ENCODE measurements at regions not wholly inside any gene's neighbourhood (a gene's known extent, or its start where the extent isn't known, plus 50 kb on each side); places are given as distances from the start of the nearest gene placed in this dataset.

DNA sequence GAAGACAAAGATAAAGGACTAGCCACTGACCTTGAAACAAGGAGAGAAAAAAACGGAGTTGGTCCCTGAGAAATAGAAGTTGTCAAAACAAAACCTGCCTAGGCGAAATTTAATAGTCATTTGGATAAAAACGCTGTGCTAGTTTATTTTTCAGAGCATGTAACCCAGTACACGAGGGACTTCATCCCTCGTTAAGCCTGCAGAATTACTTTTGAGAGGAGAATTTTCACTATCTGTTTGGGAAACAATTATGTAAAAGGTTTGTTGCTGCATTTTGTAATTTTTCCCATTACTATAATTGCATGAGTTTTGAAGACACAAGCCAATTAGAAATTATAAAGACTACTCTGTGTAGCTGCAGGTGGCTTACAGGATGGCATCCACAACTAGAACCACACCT lies 71.6 kb upstream of the MAP3K7 start:
- H3K27me3 ChIP-seq (ENCODE audit: control insufficient read depth, insufficient read depth, low read length) = no peaks in the 10 kb centered on the region
- H3K4me3 ChIP-seq (replicated peaks in 1 of 4; ENCODE audit: control extremely low read depth in 1 of 4, insufficient read depth in 1 of 4, low read depth in 3 of 4, low read length in 4 of 4) = no peak overlapping the region
- no peaks in the 10 kb centered on the region for H3K79me2 ChIP-seq (ENCODE audit: control insufficient read depth, insufficient read depth, low read length)
- no peak overlapping the region for H3K27ac ChIP-seq (ENCODE audit: insufficient read depth, low read length)
- no peaks in the 10 kb centered on the region for H4K20me1 ChIP-seq (ENCODE audit: control insufficient read depth, extremely low read depth, insufficient read depth, low read length)
- no peak overlapping the region for H3K4me2 ChIP-seq (ENCODE audit: extremely low read depth, insufficient read depth, low read length)
- DNase-seq (ENCODE audit: low read depth in 2 of 2) = no peak
- H2AFZ ChIP-seq (ENCODE audit: low read length) = no peak overlapping the region
- TF ChIP-seq EZH2 (IDR thresholded peaks at IDR 0.05; ENCODE audit: low read length, missing control alignments) = no peak
- TF ChIP-seq, protein P1, sequence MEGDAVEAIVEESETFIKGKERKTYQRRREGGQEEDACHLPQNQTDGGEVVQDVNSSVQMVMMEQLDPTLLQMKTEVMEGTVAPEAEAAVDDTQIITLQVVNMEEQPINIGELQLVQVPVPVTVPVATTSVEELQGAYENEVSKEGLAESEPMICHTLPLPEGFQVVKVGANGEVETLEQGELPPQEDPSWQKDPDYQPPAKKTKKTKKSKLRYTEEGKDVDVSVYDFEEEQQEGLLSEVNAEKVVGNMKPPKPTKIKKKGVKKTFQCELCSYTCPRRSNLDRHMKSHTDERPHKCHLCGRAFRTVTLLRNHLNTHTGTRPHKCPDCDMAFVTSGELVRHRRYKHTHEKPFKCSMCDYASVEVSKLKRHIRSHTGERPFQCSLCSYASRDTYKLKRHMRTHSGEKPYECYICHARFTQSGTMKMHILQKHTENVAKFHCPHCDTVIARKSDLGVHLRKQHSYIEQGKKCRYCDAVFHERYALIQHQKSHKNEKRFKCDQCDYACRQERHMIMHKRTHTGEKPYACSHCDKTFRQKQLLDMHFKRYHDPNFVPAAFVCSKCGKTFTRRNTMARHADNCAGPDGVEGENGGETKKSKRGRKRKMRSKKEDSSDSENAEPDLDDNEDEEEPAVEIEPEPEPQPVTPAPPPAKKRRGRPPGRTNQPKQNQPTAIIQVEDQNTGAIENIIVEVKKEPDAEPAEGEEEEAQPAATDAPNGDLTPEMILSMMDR (conservative IDR thresholded peaks at IDR 0.05 in 1 of 2, IDR thresholded peaks at IDR 0.05 in 1 of 2; ENCODE audit: low read depth in 1 of 2, low read length in 2 of 2) = no peak
- H3K9ac ChIP-seq (ENCODE audit: insufficient read depth, low read length) = no peak overlapping the region
- H3K4me1 ChIP-seq (ENCODE audit: control insufficient read depth, extremely low read depth, insufficient read depth, low read length) = no peaks in the 10 kb centered on the region
- no peaks in the 10 kb centered on the region for H3K36me3 ChIP-seq (ENCODE audit: control insufficient read depth, insufficient read depth, low read length)
- no peaks in the 10 kb centered on the region for H3K9me3 ChIP-seq (ENCODE audit: control insufficient read depth, insufficient read depth, low read depth, low read length)

DNA sequence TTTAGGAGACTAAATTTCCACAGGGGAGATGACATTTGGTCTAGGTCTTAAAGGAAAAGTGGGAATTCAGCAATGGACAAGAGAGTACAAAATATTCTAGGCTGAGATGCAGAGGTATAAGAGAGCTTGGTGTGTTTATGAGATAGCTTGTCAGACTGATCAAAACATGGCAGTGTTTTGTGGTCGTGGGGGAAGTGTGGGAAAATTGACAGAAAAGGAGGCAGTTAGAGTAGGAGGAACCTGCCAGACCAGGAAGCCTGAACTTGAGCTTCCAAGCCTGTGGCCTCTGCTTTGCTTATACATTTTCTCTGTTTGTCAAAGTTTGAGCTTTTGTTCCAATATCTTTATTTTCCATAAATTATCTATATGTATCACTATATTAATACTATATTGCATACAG lies 69.5 kb upstream of the MAP3K7 start:
- TF ChIP-seq, protein P1 (conservative IDR thresholded peaks at IDR 0.05 in 1 of 2, IDR thresholded peaks at IDR 0.05 in 1 of 2; ENCODE audit: low read depth in 1 of 2, low read length in 2 of 2) = no peak
- TF ChIP-seq EZH2 (IDR thresholded peaks at IDR 0.05; ENCODE audit: low read length, missing control alignments) = no peak
- Histone ChIP-seq H3K36me3 (ENCODE audit: control insufficient read depth, insufficient read depth, low read length) (no peaks in the 10 kb centered on the region), H2AFZ (ENCODE audit: low read length) (no peak overlapping the region), H3K9me3 (ENCODE audit: control insufficient read depth, insufficient read depth, low read depth, low read length) (no peaks in the 10 kb centered on the region), H3K27ac (ENCODE audit: insufficient read depth, low read length) (no peak overlapping the region), H3K27me3 (ENCODE audit: control insufficient read depth, insufficient read depth, low read length) (no peaks in the 10 kb centered on the region), H4K20me1 (ENCODE audit: control insufficient read depth, extremely low read depth, insufficient read depth, low read length) (no peaks in the 10 kb centered on the region), H3K4me2 (ENCODE audit: extremely low read depth, insufficient read depth, low read length) (no peak overlapping the region), H3K4me1 (ENCODE audit: control insufficient read depth, extremely low read depth, insufficient read depth, low read length) (no peaks in the 10 kb centered on the region), H3K4me3 (replicated peaks in 1 of 4; ENCODE audit: control extremely low read depth in 1 of 4, insufficient read depth in 1 of 4, low read depth in 3 of 4, low read length in 4 of 4) (no peak overlapping the region), H3K79me2 (ENCODE audit: control insufficient read depth, insufficient read depth, low read length) (no peaks in the 10 kb centered on the region), H3K9ac (ENCODE audit: insufficient read depth, low read length) (no peak overlapping the region)
- DNase-seq (ENCODE audit: low read depth in 2 of 2) = no peak

DNA sequence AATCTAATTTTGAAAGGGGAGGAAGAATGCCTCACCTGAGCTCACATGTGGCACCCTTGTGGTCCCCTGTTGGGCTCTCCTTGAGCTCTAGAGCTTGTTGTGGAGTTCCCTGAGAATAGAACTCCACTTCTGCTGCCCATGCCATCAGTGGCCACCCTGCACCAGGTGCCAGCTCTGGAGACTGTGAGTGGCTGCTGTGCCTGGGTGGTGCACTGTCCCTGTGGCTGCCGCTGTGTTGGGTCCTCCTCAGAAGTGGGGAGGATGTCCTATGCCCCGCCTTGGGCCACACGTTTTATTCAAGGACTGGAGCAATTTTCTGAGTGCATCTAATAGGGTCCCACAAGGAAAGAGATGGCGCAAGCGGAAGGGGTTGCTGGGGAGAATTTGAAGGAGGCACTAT lies 67.9 kb upstream of the MAP3K7 start:
- H2AFZ ChIP-seq (ENCODE audit: low read length) = no peak overlapping the region
- H3K27me3 ChIP-seq (ENCODE audit: control insufficient read depth, insufficient read depth, low read length) = no peaks in the 10 kb centered on the region
- H3K4me3 ChIP-seq (replicated peaks in 1 of 4; ENCODE audit: control extremely low read depth in 1 of 4, insufficient read depth in 1 of 4, low read depth in 3 of 4, low read length in 4 of 4) = no peak overlapping the region
- no peak for DNase-seq (ENCODE audit: low read depth in 2 of 2)
- H3K4me2 ChIP-seq (ENCODE audit: extremely low read depth, insufficient read depth, low read length) = no peak overlapping the region
- TF ChIP-seq, protein P1 (conservative IDR thresholded peaks at IDR 0.05 in 1 of 2, IDR thresholded peaks at IDR 0.05 in 1 of 2; ENCODE audit: low read depth in 1 of 2, low read length in 2 of 2) = no peak
- TF ChIP-seq EZH2 (IDR thresholded peaks at IDR 0.05; ENCODE audit: low read length, missing control alignments) = no peak
- no peaks in the 10 kb centered on the region for H3K36me3 ChIP-seq (ENCODE audit: control insufficient read depth, insufficient read depth, low read length)
- H3K27ac ChIP-seq (ENCODE audit: insufficient read depth, low read length) = no peak overlapping the region
- no peaks in the 10 kb centered on the region for H3K4me1 ChIP-seq (ENCODE audit: control insufficient read depth, extremely low read depth, insufficient read depth, low read length)
- no peaks in the 10 kb centered on the region for H4K20me1 ChIP-seq (ENCODE audit: control insufficient read depth, extremely low read depth, insufficient read depth, low read length)
- no peaks in the 10 kb centered on the region for H3K79me2 ChIP-seq (ENCODE audit: control insufficient read depth, insufficient read depth, low read length)
- no peak overlapping the region for H3K9ac ChIP-seq (ENCODE audit: insufficient read depth, low read length)
- no peaks in the 10 kb centered on the region for H3K9me3 ChIP-seq (ENCODE audit: control insufficient read depth, insufficient read depth, low read depth, low read length)

Measured in fibroblast of lung (primary cell).